Mucosa of gallbladder (tissue), 1 donor: ENCODE measurements at regions not wholly inside any gene's neighbourhood (a gene's known extent, or its start where the extent isn't known, plus 50 kb on each side); places are given as distances from the start of the nearest gene placed in this dataset.

Experiments used
- DNase-seq: peaks from one replicate; pipeline ENCODE4 v3.0.0-alpha.2; 2020; ENCODE audit warnings: low spot score
- donor health status: DM: no; HTN: no; CAD: no.

- DNase-seq, result no peak
These were observed 146.2 kb downstream of the DACT1 start for GRCh38 chr14:58783792-58784511.

- no peak for DNase-seq
These were observed 147.2 kb downstream of the DACT1 start for GRCh38 chr14:58784931-58785330.

GRCh38 chr14:58785701-58786100, 147.9 kb downstream of the DACT1 start:
- DNase-seq, result no peak

GRCh38 chr14:58787592-58787991, 149.8 kb downstream of the DACT1 start:
- DNase-seq, result no peak

GRCh38 chr14:58788655-58789503, 151.1 kb downstream of the DACT1 start:
- no peak for DNase-seq

- no peak for DNase-seq
These were observed 152.0 kb downstream of the DACT1 start for GRCh38 chr14:58789736-58790135.

GRCh38 chr14:58792416-58792815, 154.7 kb downstream of the DACT1 start:
- DNase-seq, result no peak

- DNase-seq, result no peak
These were observed 155.5 kb downstream of the DACT1 start for GRCh38 chr14:58793131-58793740.

GRCh38 chr14:58794993-58795762, 157.4 kb downstream of the DACT1 start:
- no peak for DNase-seq

- DNase-seq, result no peak
These were observed 158.7 kb downstream of the DACT1 start for GRCh38 chr14:58796242-58797009.

GRCh38 chr14:58797010-58797429, 159.3 kb downstream of the DACT1 start:
- no peak for DNase-seq

- DNase-seq, result no peak
These were observed 160.4 kb downstream of the DACT1 start for GRCh38 chr14:58798173-58798572.

- DNase-seq, result no peak
These were observed 163.3 kb downstream of the DACT1 start for GRCh38 chr14:58801086-58801485.

GRCh38 chr14:58805057-58805456, 167.3 kb downstream of the DACT1 start:
- DNase-seq, result no peak

- DNase-seq, result no peak
These were observed 168.0 kb downstream of the DACT1 start for GRCh38 chr14:58805605-58806409.

GRCh38 chr14:58807191-58807590, 169.4 kb downstream of the DACT1 start:
- DNase-seq, result no peak

- peak; percentile 84 for DNase-seq
These were observed 171.1 kb downstream of the DACT1 start for GRCh38 chr14:58808828-58809227.

GRCh38 chr14:58809520-58809919, 171.8 kb downstream of the DACT1 start:
- no peak for DNase-seq

- DNase-seq, result no peak
These were observed 174.5 kb downstream of the DACT1 start for GRCh38 chr14:58812050-58812910.
